ENCODE measurements at regions not wholly inside any gene's neighbourhood (a gene's known extent, or its start where the extent isn't known, plus 50 kb on each side); places are given as distances from the start of the nearest gene placed in this dataset.

DNA sequence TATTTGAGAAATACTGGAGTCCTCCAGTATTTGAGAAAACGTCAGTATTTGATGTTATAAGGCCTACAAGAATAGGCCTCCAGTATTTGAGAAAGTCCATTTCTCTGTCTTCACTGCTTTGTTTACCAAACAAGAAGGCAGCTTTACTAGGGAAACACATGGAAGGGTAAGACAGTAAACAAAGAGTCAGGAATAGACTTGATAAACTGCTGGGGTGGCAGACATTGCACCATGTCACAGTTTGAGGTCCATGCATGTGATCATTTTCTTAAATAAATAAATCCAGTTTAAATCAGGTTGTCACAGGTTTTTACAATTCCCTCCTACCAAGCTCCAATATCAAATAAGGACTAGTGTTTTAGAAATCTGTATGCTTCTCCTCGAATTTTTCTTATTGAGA is 1431.0 kb upstream of the SPRY2 start:
- Histone ChIP-seq H4K20me1 (ENCODE audit: insufficient read depth, low read length) (no peaks in the 10 kb centered on the region), H3K4me1 (ENCODE audit: control insufficient read depth in 1 of 2, insufficient read depth in 2 of 2, low read length in 2 of 2) (no peaks in the 10 kb centered on the region), H3K4me3 (replicated peaks in 1 of 3; ENCODE audit: low read depth in 2 of 3, low read length in 3 of 3) (no peak overlapping the region), H3K36me3 (replicated peaks in 1 of 2; ENCODE audit: control insufficient read depth in 1 of 2, insufficient read depth in 2 of 2, low read length in 2 of 2) (no peaks in the 10 kb centered on the region), H3K27me3 (ENCODE audit: control insufficient read depth in 2 of 2, insufficient read depth in 2 of 2, low read length in 2 of 2) (no peaks in the 10 kb centered on the region), H2AFZ (ENCODE audit: insufficient read depth, low read depth, low read length, poor library complexity, severe bottlenecking) (no peak overlapping the region), H3K9ac (ENCODE audit: insufficient read depth, low read length, poor library complexity, severe bottlenecking) (no peak overlapping the region), H3K27ac (ENCODE audit: low read depth in 1 of 2, low read length in 2 of 2) (no peak overlapping the region), H3K4me2 (replicated peaks; ENCODE audit: extremely low read depth, low read length, poor library complexity, severe bottlenecking) (no peak overlapping the region), H3K79me2 (ENCODE audit: insufficient read depth, low read length) (no peaks in the 10 kb centered on the region), H3K9me3 (replicated peaks in 1 of 2; ENCODE audit: control insufficient read depth in 1 of 2, insufficient read depth in 1 of 2, low read length in 2 of 2) (peaks cover 0 to 4% of the 10 kb centered on the region in 2 donors)
- TF ChIP-seq, protein P1, sequence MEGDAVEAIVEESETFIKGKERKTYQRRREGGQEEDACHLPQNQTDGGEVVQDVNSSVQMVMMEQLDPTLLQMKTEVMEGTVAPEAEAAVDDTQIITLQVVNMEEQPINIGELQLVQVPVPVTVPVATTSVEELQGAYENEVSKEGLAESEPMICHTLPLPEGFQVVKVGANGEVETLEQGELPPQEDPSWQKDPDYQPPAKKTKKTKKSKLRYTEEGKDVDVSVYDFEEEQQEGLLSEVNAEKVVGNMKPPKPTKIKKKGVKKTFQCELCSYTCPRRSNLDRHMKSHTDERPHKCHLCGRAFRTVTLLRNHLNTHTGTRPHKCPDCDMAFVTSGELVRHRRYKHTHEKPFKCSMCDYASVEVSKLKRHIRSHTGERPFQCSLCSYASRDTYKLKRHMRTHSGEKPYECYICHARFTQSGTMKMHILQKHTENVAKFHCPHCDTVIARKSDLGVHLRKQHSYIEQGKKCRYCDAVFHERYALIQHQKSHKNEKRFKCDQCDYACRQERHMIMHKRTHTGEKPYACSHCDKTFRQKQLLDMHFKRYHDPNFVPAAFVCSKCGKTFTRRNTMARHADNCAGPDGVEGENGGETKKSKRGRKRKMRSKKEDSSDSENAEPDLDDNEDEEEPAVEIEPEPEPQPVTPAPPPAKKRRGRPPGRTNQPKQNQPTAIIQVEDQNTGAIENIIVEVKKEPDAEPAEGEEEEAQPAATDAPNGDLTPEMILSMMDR (IDR thresholded peaks at IDR 0.05), result no peak
- DNase-seq, result no peak
- Mint-ChIP-seq H3K9me3 (peaks cover 0 to 5% (median 3%) of the 10 kb centered on the region in 7 donors), H3K36me3 (no peaks in the 10 kb centered on the region), H3K27ac (no peak overlapping the region), H3K4me1 (no peaks in the 10 kb centered on the region), H3K27me3 (ENCODE audit: low read depth in 3 of 3) (peaks cover 0 to 2% (median 0%) of the 10 kb centered on the region in 3 donors), H3K4me3 (no peak overlapping the region)
- intact Hi-C loops (cut with micrococcal nuclease), result no loop called here
- WGBS (ENCODE audit: insufficient coverage), result no CpG with 5 or more reads among the region's 2 CpGs

DNA sequence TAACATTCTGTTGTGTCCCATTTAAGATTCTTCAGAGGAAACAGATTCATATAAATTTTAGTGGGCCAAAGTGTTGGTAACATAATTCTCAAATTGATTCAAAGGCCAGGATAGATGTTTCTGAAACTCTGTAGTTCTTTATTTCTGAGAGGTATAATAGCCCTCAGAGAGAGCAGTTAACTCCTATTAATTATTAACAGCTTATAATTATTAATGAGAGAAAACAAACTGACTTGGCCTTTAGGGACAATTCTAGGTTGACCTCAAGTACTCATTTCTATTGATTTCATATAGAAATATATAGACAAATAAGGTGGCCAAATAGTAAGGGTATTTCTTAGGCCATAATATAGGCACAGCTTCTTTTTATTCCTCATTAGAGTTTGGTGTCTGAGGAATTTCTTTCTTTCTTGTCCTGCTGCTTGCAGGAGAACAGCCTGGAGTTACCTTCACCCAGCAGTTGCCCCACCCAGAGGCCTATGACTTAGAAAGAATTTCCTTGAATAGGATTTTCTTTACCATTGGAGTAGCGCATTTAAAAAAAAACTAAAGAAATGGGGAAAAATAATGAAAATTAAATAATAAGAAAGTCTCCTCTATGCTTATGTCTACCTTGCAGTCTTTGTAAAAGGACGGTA is 1430.1 kb upstream of the SPRY2 start:
- no peak overlapping the region for H3K4me3 Mint-ChIP-seq
- Histone ChIP-seq H2AFZ (ENCODE audit: insufficient read depth, low read depth, low read length, poor library complexity, severe bottlenecking) (no peak overlapping the region), H3K36me3 (replicated peaks in 1 of 2; ENCODE audit: control insufficient read depth in 1 of 2, insufficient read depth in 2 of 2, low read length in 2 of 2) (no peaks in the 10 kb centered on the region), H3K4me1 (ENCODE audit: control insufficient read depth in 1 of 2, insufficient read depth in 2 of 2, low read length in 2 of 2) (no peaks in the 10 kb centered on the region), H3K4me3 (replicated peaks in 1 of 3; ENCODE audit: low read depth in 2 of 3, low read length in 3 of 3) (no peak overlapping the region), H3K27ac (ENCODE audit: low read depth in 1 of 2, low read length in 2 of 2) (no peak overlapping the region), H3K27me3 (ENCODE audit: control insufficient read depth in 2 of 2, insufficient read depth in 2 of 2, low read length in 2 of 2) (no peaks in the 10 kb centered on the region), H4K20me1 (ENCODE audit: insufficient read depth, low read length) (no peaks in the 10 kb centered on the region), H3K9me3 (replicated peaks in 1 of 2; ENCODE audit: control insufficient read depth in 1 of 2, insufficient read depth in 1 of 2, low read length in 2 of 2) (peaks cover 0 to 4% of the 10 kb centered on the region in 2 donors), H3K9ac (ENCODE audit: insufficient read depth, low read length, poor library complexity, severe bottlenecking) (no peak overlapping the region), H3K79me2 (ENCODE audit: insufficient read depth, low read length) (no peaks in the 10 kb centered on the region), H3K4me2 (replicated peaks; ENCODE audit: extremely low read depth, low read length, poor library complexity, severe bottlenecking) (no peak overlapping the region)
- no CpG with 5 or more reads among the region's 2 CpGs for WGBS (ENCODE audit: insufficient coverage)
- peaks cover 0 to 2% (median 0%) of the 10 kb centered on the region in 3 donors for H3K27me3 Mint-ChIP-seq (ENCODE audit: low read depth in 3 of 3)
- no peaks in the 10 kb centered on the region for H3K4me1 Mint-ChIP-seq
- H3K9me3 Mint-ChIP-seq, result peaks cover 0 to 4% (median 2%) of the 10 kb centered on the region in 7 donors
- TF ChIP-seq, protein P1 (IDR thresholded peaks at IDR 0.05), result no peak
- intact Hi-C loops (cut with micrococcal nuclease), result no loop called here
- no peak overlapping the region for H3K27ac Mint-ChIP-seq
- no peaks in the 10 kb centered on the region for H3K36me3 Mint-ChIP-seq
- DNase-seq, result no peak

Data from CD14-positive monocyte (primary cell).